ENCODE measurements at regions not wholly inside any gene's neighbourhood (a gene's known extent, or its start where the extent isn't known, plus 50 kb on each side); places are given as distances from the start of the nearest gene placed in this dataset.
"Not testable (repeated sequence)": the region's sequence is repeated elsewhere in the genome, so short reads cannot be mapped to it uniquely, and the experiment has no call there.

- DNase-seq (ENCODE audit: low spot score) = no peak
These were observed 85.8 kb downstream of the NIBAN1 start for GRCh38 chr1:184888505-184888904.

- no peak for DNase-seq (ENCODE audit: low spot score)
These were observed 91.1 kb downstream of the NIBAN1 start for GRCh38 chr1:184882957-184883815.

GRCh38 chr1:184881941-184882913, 92.1 kb downstream of the NIBAN1 start:
- no peak for DNase-seq (ENCODE audit: low spot score)

- no peak for DNase-seq (ENCODE audit: low spot score)
These were observed 94.3 kb downstream of the NIBAN1 start for GRCh38 chr1:184879876-184880557.

- DNase-seq (ENCODE audit: low spot score) = no peak
These were observed 95.7 kb downstream of the NIBAN1 start for GRCh38 chr1:184878602-184879001.

GRCh38 chr1:184878002-184878401, 96.3 kb downstream of the NIBAN1 start:
- DNase-seq (ENCODE audit: low spot score) = no peak

GRCh38 chr1:184876015-184876414, 98.3 kb downstream of the NIBAN1 start:
- not testable (repeated sequence) for DNase-seq (ENCODE audit: low spot score)

- no peak for DNase-seq (ENCODE audit: low spot score)
These were observed 99.1 kb downstream of the NIBAN1 start for GRCh38 chr1:184875218-184875617.

- DNase-seq (ENCODE audit: low spot score) = no peak
These were observed 104.0 kb downstream of the NIBAN1 start for GRCh38 chr1:184870319-184870718.

- DNase-seq (ENCODE audit: low spot score) = no peak
These were observed 106.2 kb downstream of the NIBAN1 start for GRCh38 chr1:184867866-184868689.

GRCh38 chr1:184866991-184867788, 107.1 kb downstream of the NIBAN1 start:
- no peak for DNase-seq (ENCODE audit: low spot score)

GRCh38 chr1:184866586-184866985, 107.7 kb downstream of the NIBAN1 start:
- no peak for DNase-seq (ENCODE audit: low spot score)

GRCh38 chr1:184865831-184866230, 108.5 kb downstream of the NIBAN1 start:
- DNase-seq (ENCODE audit: low spot score) = no peak

- DNase-seq (ENCODE audit: low spot score) = no peak
These were observed 107.2 kb upstream of the EDEM3 start for GRCh38 chr1:184861755-184862336.

- DNase-seq (ENCODE audit: low spot score) = no peak
These were observed 106.5 kb upstream of the EDEM3 start for GRCh38 chr1:184860985-184861754.

GRCh38 chr1:184860535-184860934, 105.9 kb upstream of the EDEM3 start:
- no peak for DNase-seq (ENCODE audit: low spot score)

GRCh38 chr1:184859381-184860105, 104.9 kb upstream of the EDEM3 start:
- DNase-seq (ENCODE audit: low spot score) = no peak

- no peak for DNase-seq (ENCODE audit: low spot score)
These were observed 103.6 kb upstream of the EDEM3 start for GRCh38 chr1:184858288-184858687.

Measured in hematopoietic multipotent progenitor cell treated with erythropoietin and hydrocortisone succinate and interleukin-3 and kit ligand, for 17 days (in vitro differentiated cells).